Type B pancreatic cell (in vitro differentiated cells): ENCODE measurements at regions not wholly inside any gene's neighbourhood (a gene's known extent, or its start where the extent isn't known, plus 50 kb on each side); places are given as distances from the start of the nearest gene placed in this dataset.

Experiments used
- DNase-seq: peaks from one replicate; pipeline ENCODE4 v3.0.0; 2021; ENCODE audit warnings: mixed read lengths; ENCODE audit not compliant: unreplicated experiment; ENCODE audit errors: extremely low spot score
- H3K27ac Mint-ChIP-seq: 2 replicates; pipeline ENCODE4 v1.8.0; 2021; ENCODE audit warnings: mild to moderate bottlenecking, mixed read lengths
- H3K27me3 Mint-ChIP-seq: 2 replicates; pipeline ENCODE4 v1.8.0; 2021; ENCODE audit warnings: mixed read lengths
- H3K36me3 Mint-ChIP-seq: 2 replicates; pipeline ENCODE4 v1.8.0; 2021; ENCODE audit warnings: mixed read lengths
- H3K4me1 Mint-ChIP-seq: one replicate; pipeline ENCODE4 v1.8.0; 2021; ENCODE audit warnings: mixed read lengths; ENCODE audit not compliant: unreplicated experiment
- H3K4me3 Mint-ChIP-seq: 2 replicates; pipeline ENCODE4 v1.8.0; 2021; ENCODE audit warnings: mild to moderate bottlenecking, mixed read lengths
- H3K9me3 Mint-ChIP-seq: 2 replicates; pipeline ENCODE4 v1.8.0; 2021; ENCODE audit warnings: mixed read lengths
- TF ChIP-seq, protein P1 (sequence below): fragments of 200-600 bp; sonication (generic); conservative IDR thresholded peaks from 2 replicates; pipeline ENCODE4 v1.5.0; 2021; ENCODE audit warnings: antibody characterized with exemption, mild to moderate bottlenecking

DNA sequence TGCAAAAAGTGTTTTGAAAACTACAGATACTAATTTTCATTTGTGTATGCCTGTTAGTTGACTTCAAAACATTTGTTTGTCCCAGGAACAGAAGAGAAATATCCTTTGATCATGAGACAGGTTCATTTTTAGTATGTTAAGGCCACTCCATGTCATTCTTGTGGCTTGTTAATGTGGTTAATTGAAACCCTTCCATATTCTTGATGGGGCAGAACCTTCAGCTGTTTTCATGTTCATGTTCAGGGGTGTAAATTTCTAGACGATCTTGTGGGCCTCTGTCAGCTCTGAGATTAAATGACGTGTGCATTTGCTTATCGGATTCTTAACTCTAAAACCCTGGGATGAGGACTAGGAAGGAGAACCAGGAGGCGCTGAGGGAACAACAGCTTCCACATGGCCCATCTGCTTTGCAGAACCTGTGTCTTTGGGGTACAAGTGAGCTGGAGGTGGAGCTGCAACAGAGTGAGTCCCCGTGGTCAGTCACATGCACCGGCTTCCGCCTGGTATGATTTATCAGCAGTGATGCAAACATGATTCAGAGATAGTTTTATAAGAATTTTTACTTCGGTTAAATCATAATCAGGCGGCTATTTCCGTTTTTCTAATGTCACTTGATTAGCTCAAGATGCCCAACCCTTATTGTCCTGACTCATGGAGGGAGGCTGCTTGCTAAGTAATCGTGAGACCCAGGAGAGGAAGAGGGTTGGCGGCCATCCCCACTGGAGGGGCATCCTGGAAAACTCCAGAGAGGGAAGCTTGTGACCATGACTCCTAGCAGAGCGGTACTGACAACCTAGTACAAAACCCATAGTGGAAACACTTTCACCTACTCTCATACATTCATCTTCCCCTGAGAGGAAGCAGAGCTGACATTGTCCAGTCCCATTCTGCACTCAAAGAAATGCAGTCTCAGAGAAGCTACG, 138.4 kb downstream of the C9orf152 start:
- Mint-ChIP-seq H3K36me3 (peaks cover 4% of the 10 kb centered on the region), H3K4me1 (peaks cover 21% of the 10 kb centered on the region), H3K4me3 (no peak overlapping the region), H3K27ac (peak overlapping the region; percentile 21), H3K9me3 (no peaks in the 10 kb centered on the region), H3K27me3 (no peaks in the 10 kb centered on the region)
- no peak for DNase-seq
- TF ChIP-seq, protein P1, sequence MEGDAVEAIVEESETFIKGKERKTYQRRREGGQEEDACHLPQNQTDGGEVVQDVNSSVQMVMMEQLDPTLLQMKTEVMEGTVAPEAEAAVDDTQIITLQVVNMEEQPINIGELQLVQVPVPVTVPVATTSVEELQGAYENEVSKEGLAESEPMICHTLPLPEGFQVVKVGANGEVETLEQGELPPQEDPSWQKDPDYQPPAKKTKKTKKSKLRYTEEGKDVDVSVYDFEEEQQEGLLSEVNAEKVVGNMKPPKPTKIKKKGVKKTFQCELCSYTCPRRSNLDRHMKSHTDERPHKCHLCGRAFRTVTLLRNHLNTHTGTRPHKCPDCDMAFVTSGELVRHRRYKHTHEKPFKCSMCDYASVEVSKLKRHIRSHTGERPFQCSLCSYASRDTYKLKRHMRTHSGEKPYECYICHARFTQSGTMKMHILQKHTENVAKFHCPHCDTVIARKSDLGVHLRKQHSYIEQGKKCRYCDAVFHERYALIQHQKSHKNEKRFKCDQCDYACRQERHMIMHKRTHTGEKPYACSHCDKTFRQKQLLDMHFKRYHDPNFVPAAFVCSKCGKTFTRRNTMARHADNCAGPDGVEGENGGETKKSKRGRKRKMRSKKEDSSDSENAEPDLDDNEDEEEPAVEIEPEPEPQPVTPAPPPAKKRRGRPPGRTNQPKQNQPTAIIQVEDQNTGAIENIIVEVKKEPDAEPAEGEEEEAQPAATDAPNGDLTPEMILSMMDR = no peak

DNA sequence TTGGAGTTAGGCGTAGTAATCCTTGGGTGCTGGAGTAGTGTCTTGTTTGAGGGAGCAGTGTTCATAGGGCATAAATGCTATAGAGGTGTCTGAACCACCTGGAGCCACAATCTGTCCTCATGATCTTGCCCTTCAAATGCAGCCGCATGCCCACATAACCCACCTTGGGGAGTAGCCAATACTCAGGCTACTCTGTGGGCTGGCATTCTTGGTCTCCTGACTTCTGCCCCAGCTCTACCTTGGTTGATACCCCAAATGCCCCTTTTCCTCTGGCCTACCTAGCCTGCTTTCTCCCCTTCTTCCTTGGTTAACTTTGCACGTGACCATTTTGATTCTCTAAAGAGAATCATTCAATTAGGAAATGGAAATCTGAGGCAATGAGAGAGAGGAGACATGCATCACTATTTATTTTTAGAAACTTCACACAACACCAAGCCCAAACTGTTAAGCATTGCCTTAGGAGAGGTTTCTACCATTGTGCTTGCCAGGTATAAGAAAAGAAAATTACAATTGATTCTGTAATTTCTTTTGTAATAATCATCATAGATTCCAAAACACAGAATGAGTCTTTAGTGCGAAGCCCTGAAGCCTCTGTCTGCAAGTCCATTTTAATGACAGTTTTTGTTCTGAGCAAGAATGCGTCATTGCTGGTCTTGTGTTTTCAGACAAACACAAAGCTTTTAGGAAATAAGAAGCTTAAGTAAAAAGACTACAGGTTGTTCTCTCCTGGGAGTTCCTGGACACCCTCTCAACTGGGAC, 135.2 kb downstream of the C9orf152 start:
- no peaks in the 10 kb centered on the region for H3K9me3 Mint-ChIP-seq
- H3K36me3 Mint-ChIP-seq = peaks cover 4% of the 10 kb centered on the region
- TF ChIP-seq, protein P1 = no peak
- DNase-seq = no peak
- no peak overlapping the region for H3K4me3 Mint-ChIP-seq
- no peak overlapping the region for H3K27ac Mint-ChIP-seq
- H3K4me1 Mint-ChIP-seq = peaks cover 14% of the 10 kb centered on the region
- H3K27me3 Mint-ChIP-seq = no peaks in the 10 kb centered on the region

DNA sequence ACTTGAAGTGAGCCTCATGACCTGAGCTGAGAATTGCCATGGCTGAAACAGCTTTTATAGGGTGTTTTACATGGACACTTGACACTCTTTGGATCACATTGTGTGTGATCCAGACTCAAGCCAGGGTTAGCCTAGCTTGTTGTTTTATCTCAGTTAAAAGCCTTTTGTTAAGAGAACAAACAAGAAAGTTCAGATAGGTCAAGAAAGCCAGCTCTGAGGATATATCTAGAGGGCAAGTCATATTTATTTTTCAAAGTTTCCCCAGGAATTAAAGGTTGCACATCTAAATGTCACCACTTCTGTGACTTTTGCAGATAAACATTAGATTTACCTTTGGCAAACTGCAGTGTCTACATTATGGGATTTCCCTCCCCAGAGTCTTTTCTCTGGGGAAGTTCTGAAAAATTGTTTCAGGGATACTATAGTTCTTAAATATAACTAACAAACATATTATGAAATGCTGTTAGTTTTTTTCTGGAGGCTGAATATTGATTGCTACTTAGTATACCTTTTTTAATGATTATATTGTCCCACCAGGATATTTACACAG, 134.5 kb downstream of the C9orf152 start:
- no peaks in the 10 kb centered on the region for H3K27me3 Mint-ChIP-seq
- no peak for DNase-seq
- H3K27ac Mint-ChIP-seq = no peak overlapping the region
- peaks cover 14% of the 10 kb centered on the region for H3K4me1 Mint-ChIP-seq
- H3K4me3 Mint-ChIP-seq = no peak overlapping the region
- H3K9me3 Mint-ChIP-seq = no peaks in the 10 kb centered on the region
- H3K36me3 Mint-ChIP-seq = peaks cover 4% of the 10 kb centered on the region
- TF ChIP-seq, protein P1 = no peak

DNA sequence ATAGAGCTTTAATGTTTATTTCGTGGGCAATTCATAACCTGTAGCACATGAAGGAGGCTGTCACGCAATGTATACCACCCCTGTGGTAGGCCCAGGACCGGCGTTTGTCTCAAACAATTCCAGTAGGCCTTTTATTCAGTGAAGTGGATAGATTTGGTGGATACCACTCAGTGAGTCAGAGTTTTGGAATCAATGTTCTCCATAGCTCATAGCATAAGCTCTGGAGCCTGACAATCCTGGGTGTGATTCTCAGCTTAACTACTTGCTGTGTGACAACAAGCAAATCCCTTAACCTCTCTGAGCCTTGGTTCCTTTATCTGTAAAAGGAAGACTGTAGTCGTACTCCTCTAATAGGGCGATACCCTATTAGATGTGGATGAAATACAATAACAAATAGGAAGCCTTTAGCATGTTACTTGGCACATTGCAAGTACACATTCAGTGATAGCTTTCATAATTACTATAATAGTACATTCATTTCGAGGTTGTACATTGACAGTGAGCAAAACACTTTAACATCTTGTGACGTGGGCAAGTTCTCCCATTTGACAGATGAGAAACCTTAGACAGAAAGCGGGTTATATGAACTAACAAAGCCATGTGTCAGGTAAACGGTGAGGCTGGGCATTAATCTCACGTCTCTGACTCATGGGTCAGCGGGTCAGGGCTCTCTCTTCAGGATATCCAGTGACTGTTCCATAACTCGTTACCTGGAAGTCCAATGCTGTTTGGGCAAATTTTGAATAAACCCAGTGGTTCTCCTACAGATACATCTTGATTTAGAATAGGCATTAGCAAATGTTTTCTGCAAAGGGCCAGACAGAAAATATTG, 130.8 kb downstream of the C9orf152 start:
- peaks cover 4% of the 10 kb centered on the region for H3K36me3 Mint-ChIP-seq
- no peaks in the 10 kb centered on the region for H3K9me3 Mint-ChIP-seq
- no peaks in the 10 kb centered on the region for H3K27me3 Mint-ChIP-seq
- TF ChIP-seq, protein P1 = no peak
- H3K4me3 Mint-ChIP-seq = no peak overlapping the region
- H3K4me1 Mint-ChIP-seq = peaks cover 24% of the 10 kb centered on the region
- DNase-seq = no peak
- no peak overlapping the region for H3K27ac Mint-ChIP-seq

DNA sequence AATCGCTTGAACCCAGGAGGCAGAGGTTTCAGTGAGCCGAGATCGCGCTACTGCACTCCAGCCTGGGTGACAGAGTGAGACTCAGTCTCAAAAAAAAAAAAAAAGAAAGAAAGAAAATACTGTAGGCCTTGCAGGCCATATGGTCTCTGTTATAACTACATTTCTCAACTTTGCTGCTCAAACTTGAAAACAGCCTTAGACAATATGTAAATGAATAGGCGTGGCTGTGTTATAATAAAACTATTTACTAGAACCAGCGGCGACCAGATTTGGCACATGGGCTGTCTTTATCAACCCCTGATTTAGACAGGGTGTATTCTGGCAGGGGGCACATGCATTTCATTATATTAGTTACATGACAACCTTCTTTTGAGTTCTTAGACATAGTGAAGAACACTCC, 130.0 kb downstream of the C9orf152 start:
- no peak for DNase-seq
- no peaks in the 10 kb centered on the region for H3K9me3 Mint-ChIP-seq
- peaks cover 4% of the 10 kb centered on the region for H3K36me3 Mint-ChIP-seq
- no peaks in the 10 kb centered on the region for H3K27me3 Mint-ChIP-seq
- no peak overlapping the region for H3K4me3 Mint-ChIP-seq
- TF ChIP-seq, protein P1 = no peak
- peaks cover 19% of the 10 kb centered on the region for H3K4me1 Mint-ChIP-seq
- no peak overlapping the region for H3K27ac Mint-ChIP-seq
